Muscle of arm (tissue), 1 donor: ENCODE measurements at regions not wholly inside any gene's neighbourhood (a gene's known extent, or its start where the extent isn't known, plus 50 kb on each side); places are given as distances from the start of the nearest gene placed in this dataset.
"Not testable (repeated sequence)": the region's sequence is repeated elsewhere in the genome, so short reads cannot be mapped to it uniquely, and the experiment has no call there.

Experiments used
- DNase-seq: peaks from one replicate; pipeline ENCODE4 v3.0.0-alpha.2; 2013

DNA sequence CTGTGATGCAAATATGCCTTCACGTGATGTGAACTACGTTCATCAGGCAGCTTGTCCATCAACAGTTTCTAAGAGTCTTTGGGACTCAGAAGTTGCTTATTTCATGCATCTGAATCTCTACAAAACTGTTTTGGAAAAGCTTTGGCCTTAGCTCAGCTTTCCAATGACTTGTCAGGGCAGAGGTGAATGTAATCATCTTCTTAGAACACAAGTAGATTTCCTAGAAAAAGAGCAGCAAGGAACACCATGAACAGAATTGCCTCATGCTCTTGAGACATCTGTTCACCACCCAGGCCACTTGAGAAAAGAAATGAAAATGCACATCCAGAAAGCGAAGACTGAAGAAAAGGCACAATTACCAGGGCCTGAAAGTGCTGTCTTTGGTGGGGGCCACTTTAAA, 105.8 kb upstream of the PDHA1 start:
- no peak for DNase-seq

DNA sequence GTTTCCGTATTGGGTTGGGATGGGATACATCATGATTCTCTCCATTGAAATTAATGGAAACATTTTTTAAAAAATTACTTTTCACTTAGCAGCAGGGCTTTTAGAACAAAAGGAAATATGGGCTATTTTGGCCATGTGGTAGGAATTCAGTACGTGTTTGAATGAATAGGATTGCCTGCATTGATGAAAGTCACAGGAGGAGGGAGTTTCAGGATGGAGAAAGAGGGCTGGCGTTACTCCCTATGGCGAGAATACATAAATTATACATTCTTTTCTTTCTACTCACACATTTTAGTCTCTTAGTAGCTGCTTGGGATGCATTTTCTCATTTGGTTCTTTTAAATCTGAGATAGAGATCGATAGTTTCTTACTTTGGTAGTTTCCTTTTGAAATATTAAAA, 100.3 kb upstream of the PDHA1 start:
- no peak for DNase-seq

DNA sequence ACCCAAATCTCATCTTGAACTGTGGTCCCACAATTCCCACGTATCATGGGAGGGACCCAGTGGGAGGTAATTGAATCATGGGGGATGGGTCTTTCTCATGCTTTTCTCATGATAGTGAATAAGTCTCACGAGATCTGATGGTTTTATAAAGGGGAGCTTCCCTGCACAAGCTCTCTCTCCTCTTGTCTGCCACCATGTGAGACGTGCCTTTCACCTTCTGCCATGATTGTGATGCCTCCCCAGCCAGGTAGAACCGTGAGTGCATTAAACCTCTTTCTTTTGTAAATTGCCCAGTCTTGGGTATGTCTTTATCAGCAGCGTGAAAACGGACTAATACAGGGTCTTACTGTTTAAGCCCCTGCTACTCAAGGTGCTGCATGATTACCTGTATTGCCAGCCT, 98.8 kb upstream of the PDHA1 start:
- DNase-seq, result not testable (repeated sequence)

GRCh38 chrX:19245711-19246269, 97.9 kb upstream of the PDHA1 start:
- no peak for DNase-seq

DNA sequence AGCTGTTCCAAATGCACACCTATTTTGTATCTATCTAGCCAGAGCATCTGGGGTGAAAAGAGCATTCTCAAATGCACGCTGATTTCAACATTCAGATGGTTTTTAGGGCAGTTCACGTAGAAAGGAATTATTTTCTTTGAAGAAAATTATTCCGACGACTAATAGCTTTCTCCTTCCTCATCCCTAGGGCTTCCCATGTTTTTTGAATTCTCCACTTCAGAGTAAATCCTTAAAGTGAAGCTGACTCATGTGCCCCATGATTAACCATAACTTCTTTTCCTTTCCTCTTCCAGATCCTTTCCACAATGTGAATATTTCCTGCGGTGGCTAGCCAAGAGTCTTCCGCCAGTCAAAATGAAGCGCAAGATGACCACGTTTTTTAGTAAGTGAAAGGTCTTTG, 86.7 kb upstream of the PDHA1 start:
- no peak for DNase-seq

- DNase-seq, result not testable (repeated sequence)
These were observed 82.7 kb upstream of the PDHA1 start for GRCh38 chrX:19261026-19261425.

DNA sequence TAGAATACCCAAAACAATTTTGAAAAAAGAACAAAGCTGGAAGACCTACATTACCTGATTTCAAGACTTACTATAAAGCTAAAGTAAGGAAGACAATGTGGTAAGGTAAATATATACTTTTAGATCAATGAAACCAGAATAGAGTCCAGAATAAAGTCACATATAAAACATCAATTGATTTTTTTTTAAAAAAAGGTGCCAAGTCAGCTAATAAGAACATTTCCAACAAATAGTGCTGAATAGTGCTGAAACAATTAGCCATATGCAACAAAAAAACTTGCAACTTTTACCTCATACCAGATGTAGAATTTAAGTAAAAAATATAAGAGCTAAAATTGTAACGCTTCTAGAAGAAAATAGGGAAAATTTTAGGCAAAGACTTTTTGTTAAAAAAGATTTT, 73.0 kb upstream of the PDHA1 start:
- no peak for DNase-seq

DNA sequence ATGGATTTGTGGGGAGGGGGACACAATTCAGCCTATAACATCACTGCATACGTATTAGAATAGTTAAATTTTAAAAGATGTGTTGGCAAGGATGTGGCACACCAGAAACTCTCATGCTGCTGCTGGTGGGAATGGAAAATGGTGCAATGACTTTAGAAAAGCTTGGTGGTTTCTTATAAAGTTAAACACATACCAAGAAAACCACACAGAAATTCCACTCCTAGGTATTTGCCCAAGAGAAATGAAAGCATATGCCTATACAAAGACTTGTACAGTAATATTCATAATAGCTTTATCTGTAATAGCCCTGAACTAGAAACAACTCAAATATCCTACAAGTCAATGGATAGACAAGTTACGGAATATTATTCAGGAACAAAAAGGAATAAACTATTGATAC, 71.3 kb upstream of the PDHA1 start:
- DNase-seq, result no peak

- no peak for DNase-seq
These were observed 63.1 kb upstream of the PDHA1 start for GRCh38 chrX:19280636-19281035.

DNA sequence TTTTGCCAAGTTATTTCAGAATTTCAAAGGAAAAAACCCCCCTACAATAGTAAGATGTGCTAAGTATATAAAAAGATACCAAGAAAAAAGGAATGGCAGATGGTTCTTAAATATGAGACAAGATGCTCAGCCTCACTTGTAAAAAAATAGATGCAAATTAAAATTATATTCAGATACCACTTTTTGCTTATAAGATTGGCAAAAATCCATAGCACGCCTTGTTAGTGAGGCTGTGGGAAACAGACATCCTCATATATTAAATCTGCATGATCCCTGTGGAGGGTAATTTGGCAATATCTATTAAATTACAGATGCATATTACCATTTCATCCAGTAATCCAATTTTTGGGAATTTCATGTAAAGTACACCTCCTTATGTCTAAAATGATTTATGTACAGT, 62.5 kb upstream of the PDHA1 start:
- DNase-seq, result no peak

DNA sequence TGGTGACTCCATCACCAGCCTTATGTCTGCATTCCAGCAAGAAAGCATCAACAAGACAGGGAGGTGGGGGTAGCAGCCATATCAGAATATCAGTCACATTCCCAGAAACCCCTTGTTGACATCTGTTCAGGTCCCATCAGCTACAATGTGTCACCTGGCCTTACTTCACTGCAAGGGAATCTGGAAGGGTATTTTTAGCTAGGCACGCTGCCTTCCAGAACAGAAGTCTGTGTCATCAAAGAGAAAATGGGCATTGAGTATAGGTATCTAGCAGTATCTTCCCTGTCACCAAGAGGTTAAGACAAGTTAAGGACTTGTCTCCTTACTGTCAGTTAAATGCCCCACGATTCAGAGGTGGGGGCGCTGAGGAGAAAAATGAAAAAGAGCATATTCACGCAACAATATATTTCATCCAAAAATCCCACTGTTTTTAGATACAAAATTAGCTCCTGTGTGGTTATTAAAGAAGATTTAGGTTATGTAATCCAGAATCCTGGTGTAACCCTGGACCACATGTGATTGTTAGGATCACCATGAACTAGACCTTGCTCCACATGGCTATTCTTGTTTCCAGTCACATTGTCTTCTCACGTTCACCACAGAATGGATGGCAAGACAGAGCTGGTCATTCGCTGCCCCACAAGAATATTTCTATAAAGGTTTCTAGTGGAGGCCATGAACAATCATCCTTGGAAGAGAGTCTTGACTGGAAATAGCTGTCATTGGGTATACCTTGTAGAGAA, 60.0 kb upstream of the PDHA1 start:
- no peak for DNase-seq

- DNase-seq, result no peak
These were observed 57.9 kb upstream of the PDHA1 start for GRCh38 chrX:19285857-19286256.

DNA sequence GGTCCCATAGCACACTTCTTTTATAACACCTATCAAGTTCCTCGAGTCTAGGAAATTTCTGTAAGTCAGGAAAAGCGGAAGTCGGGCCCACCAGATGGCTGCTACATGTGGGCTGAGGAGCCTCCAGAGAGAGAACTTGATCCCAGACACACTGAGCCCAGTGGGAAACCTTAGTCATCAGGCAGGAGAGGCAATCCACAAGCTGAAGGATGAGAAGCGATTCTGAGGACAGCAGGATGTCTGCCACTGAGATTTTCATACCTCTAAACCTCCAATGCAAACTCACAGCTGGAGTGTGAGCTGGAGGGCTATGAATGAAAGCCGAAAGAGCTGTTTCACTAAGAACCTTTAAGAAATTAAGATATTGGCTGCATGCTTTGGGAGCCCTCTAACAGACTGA, 52.6 kb upstream of the PDHA1 start:
- DNase-seq, result no peak

- peak; percentile 71 for DNase-seq
These were observed 50.0 kb upstream of the PDHA1 start for GRCh38 chrX:19293606-19294325.
